NCI-H1105 (cell line): ENCODE measurements at regions not wholly inside any gene's neighbourhood (a gene's known extent, or its start where the extent isn't known, plus 50 kb on each side); places are given as distances from the start of the nearest gene placed in this dataset.

Experiments
- DNase-seq: peaks from one replicate; lab custom pipeline; 2025; lab: John Stamatoyannopoulos, UW

DNA sequence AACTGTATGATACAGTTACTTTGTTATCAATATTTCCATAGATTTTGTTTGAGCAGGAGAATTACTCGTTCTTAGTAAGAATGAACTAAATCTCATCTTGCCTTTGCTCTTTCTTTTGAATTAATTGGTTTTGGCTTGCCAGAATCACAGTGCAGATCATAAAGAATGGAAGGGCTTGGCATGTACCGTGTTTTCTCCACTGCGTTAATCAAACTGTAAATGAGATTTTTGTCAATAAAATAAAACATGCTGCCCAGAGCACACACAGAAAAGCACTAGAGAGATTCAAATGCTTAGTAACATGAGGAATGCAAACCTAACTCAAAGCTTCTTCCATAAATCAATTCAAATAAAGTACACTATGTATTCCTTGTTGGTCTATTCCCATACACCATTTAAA lies 229.6 kb upstream of the CDH2 start:
- DNase-seq, result no peak

DNA sequence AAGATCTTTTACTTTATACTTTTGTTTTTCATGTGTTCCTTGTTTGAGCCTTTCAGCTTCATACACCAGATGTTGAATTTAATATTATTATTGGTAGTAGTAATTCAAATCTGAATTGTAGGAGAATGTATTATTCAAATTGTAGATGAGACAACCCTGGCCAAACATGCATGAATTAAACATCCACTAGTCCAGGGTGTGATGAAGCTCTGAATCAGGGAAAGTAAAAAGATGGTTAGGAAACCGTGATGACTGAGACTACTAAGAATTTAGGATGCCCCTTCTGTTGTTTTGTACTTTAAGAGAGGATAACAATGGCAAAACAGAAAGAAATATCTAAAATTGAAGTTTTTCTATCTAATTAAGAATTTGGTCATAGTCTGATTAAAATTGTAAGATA lies 227.8 kb upstream of the CDH2 start:
- DNase-seq, result no peak

- no peak for DNase-seq
Measured at GRCh38 chr18:28399781-28400362, 222.9 kb upstream of the CDH2 start.

DNA sequence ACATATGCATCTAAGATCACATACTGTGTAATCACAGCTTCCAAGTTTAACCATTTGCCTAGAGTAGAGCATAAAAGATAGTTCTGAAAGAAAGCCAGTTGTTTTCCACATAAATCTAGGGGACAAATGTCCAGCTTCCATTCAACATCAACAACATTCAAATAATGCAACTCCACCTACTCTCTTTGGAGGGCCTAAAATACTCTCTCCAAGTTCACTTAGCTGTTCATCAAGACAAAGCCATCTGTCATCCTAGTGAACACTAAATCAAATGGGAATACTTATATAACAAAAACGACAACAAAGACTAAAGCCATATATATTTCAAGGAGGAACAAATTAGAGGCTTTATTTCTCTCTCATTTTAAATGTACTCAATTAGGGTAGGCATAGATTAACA lies 221.5 kb upstream of the CDH2 start:
- peak; percentile 0 for DNase-seq

DNA sequence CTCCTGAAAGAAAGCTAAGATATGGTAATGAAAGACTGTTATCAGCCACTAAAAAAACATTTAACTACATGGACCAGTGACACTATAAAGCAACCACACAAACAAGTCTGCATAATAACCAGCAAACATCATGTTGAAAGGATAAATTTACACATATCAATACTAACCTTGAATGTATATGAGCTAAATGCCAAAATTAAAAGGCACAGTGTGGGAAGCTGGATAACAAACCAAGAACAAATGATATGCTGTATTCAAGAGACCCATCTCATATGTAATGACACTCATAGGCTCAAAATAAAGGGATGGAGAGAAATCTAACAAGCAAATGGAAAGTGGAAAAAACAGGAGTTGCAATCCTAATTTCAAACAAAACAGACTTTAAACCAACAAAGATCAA lies 213.1 kb upstream of the CDH2 start:
- DNase-seq, result no peak

DNA sequence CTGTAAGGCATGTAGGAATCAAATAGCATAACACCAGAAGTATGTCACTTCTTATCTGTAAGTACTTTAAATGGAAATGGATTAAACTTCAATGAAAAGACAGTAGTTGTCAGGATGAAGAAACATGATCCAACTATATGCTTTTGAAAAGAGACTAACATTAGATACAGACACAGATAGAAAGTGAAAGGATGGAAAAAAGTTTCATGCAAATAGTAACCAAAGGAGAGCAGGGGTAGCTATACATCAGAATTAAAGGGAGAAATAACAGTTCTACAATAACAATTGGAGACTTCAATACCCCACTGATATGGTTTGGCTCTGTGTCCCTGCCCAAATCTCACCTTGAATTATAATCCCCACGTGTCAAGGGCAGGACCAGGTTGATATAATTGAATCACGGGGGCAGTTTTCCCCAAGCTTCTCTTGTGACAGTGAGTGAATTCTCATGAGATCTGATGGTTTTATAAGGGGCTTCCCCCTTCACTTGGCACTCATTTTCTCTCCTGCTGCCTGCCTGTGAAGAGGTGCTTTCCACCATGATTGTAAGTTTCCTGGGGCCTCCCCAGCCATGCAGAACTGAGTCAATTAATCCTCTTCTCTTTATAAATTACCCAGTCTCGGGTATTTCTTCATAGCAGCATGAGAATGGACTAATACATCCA lies 205.4 kb upstream of the CDH2 start:
- DNase-seq, result no peak

DNA sequence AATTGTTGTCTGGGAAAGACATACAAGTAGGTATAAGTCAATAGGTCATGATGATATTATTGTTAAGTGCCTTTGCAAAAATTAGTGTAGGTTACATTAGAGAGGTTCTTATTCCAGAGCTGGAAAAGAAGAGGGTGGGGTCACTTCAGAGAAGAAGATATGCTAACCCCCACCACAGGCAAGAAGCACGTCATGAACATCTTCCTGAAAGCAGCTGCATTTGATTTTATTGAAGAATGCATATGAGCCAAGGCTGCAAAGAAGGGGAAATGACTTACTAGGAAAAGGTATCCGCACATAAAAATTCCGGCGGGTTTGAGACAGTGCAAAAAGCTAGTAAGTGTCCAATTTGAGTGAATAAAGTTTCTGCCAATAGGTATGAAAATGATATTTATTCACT lies 195.3 kb upstream of the CDH2 start:
- DNase-seq, result no peak

DNA sequence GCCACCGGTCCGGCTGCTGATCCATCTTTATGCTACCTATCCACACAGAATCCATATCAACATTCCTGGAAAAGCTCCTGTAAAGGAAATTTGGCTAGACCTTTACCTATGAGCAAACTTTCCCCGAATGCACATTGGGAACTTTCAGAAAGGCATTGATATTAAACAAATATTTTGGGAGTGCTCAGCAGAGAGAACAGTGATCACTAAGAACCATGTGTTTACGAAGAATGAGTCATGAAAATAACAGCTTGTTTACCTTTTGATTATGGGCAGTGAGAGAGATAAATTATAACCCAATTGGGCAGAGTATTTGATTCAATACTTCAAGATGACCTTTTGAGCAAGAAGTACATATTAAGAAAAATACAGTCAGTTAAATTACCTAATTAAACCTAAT lies 189.7 kb upstream of the CDH2 start:
- no peak for DNase-seq

DNA sequence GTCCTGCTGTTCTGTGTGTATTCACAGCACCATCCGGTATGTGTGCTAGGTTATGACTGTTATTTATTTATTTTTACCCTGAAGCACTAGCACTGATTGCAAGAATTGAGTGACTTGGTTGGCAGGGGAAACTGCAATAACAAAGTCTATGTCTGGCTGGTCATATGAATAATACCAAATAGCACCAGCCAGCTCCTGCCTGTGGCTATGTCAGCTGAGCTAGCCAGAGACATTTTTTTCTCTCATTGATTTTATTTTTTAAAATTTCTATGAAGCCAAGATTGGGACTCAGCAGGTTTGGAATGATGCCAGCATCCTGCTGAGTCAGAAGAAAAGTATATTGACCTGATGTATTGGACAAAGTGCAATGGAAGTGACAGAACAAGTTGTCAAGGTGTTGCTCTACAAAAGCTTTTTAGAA lies 188.5 kb upstream of the CDH2 start:
- no peak for DNase-seq

DNA sequence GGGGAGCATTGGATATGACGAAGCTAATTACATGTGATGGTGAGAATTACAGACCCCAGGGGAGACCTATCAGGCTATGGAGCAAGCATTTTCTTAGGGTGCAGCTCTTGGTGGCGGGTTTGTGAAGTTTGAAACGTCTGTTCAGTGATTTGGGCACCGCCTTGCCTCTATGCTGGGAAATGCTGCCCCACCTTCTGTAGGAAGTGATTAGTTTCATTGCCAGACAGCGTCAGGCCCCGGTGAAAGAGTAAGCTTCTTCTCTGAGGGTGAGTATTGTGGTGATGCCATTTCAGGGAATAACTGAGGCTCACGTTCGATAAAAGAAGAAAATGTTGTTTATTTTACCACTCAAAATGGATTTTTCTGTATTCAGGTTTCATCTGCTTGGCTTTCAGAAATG lies 186.2 kb upstream of the CDH2 start:
- DNase-seq, result no peak

- DNase-seq, result no peak
Measured at GRCh38 chr18:28359176-28359575, 182.2 kb upstream of the CDH2 start.

- no peak for DNase-seq
Measured at GRCh38 chr18:28357766-28358401, 181.0 kb upstream of the CDH2 start.

DNA sequence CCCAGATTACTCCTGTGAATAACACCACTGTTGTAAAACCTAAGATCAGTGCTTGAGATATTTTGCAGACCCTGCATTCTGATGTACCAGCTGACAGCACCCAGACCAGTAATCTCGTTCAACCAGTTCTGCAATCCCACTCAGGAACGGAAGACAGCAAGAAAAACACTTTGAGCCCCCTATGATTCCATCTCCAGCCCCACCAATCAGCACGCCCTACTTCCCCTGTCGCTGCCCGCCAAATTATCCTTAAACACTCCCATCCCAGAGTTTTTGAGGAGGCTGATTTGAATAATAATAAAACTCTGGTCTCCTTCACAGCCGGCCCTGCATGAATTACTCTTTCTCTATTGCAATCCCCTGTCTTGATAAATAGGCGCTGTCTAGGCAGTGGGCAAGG lies 173.9 kb upstream of the CDH2 start:
- no peak for DNase-seq

- DNase-seq, result no peak
Measured at GRCh38 chr18:28342231-28342630, 165.3 kb upstream of the CDH2 start.

DNA sequence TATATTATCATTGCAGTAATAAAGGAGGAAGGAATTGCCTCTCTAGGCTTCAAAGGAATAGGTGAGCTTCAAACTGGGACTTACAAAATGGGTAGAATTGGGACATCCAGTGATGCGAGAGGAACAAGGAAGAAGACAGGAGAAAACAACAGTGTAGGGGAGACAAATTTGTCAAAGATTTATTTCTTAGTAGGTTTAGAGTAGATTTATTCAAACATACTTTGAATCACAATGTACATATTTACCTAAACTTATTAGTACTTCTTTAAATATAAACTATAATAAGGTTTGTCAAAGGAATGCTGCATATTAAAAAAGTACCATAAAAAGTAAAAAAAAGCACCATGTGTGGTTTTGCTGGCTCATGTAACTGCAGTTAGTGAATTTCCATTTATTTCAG lies 161.4 kb upstream of the CDH2 start:
- DNase-seq, result no peak

GRCh38 chr18:28334516-28334915 lies 157.6 kb upstream of the CDH2 start:
- DNase-seq, result no peak

DNA sequence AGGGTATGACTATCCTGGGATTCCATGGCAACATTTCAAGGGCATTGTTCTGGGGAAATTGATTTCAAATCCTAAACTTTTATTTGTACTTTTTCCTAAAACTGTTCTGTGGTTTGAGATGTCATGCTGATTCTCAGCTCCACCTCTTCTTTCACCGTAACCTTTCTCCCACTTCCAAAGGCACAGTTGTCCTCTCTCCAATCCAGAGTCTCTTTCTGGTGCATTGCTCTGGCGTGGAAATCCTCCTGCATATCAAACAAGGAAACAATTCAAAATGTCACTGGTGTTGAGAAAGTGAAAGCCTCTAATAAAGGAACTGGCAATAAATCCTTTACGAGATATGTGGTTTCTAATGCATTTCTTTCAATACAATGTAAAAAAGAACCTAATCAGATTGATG lies 155.1 kb upstream of the CDH2 start:
- no peak for DNase-seq

GRCh38 chr18:28331551-28331950 lies 154.6 kb upstream of the CDH2 start:
- DNase-seq, result no peak

GRCh38 chr18:28313602-28314001 lies 136.7 kb upstream of the CDH2 start:
- no peak for DNase-seq

GRCh38 chr18:28288784-28289183 lies 111.9 kb upstream of the CDH2 start:
- DNase-seq, result no peak

DNA sequence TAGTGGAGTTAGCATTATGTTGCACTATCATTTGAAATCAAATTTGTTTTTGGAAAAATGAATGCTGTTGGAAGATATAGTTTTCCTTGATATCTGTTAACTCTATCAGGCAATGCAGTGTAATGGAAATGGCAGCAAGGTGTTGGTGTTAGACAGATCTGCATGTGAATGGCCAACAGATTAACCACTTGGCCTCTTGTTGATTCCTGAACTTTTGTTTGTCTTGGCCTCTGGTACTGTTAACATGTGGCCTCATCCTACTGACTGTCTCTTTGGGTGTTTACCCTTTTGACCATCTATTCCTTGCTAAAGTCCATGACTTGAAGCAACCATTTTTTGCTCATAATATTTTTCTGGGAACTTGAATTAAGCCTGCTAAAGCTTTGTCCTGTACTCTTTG lies 110.2 kb upstream of the CDH2 start:
- no peak for DNase-seq

DNA sequence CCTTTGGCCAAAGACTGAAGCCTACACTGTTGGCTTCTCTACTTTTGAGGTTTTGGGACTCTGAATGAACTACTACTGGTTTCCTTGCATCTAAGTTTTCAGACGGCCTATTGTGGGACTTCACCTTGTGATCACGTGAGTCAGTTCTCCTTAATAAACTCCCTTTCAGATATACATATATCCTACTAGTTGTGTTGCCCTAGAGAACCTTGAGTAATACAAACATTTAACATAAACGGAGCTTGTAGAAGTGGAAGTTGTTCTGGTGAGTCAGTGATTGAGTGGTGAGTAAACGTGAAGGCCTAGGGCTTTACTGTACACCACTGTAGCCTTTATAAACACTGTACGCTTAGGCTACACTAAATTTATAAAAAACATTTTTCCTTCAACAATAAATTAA lies 107.2 kb upstream of the CDH2 start:
- no peak for DNase-seq

DNA sequence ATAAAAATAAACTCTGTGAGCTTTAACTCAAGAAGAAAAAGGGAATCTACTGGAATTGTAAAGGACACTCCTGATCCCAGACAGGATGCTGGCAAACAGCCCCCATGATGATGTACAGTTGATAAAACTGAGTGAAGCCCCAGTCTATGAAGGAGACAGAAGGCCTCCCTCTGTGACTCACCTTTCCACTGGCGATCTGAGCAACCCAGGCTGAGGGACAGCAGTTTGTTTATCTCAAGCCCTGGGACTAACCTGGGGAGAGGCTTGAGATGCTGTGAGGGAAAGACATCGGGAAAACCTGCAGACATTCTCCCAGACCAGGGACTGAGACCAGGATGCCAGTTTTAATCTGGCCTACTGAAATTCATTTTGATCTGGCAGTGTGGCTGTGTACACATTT lies 104.5 kb upstream of the CDH2 start:
- DNase-seq, result no peak

GRCh38 chr18:28269750-28270149 lies 92.8 kb upstream of the CDH2 start:
- DNase-seq, result no peak
